GM19238 (cell line): ENCODE measurements at regions not wholly inside any gene's neighbourhood (a gene's known extent, or its start where the extent isn't known, plus 50 kb on each side); places are given as distances from the start of the nearest gene placed in this dataset.
"Not testable (repeated sequence)": the region's sequence is repeated elsewhere in the genome, so short reads cannot be mapped to it uniquely, and the experiment has no call there.

Source experiments
- DNase-seq: peaks from one replicate; pipeline ENCODE4 v3.0.0; 2011; ENCODE audit warnings: low spot score; ENCODE audit not compliant: insufficient read length

DNA sequence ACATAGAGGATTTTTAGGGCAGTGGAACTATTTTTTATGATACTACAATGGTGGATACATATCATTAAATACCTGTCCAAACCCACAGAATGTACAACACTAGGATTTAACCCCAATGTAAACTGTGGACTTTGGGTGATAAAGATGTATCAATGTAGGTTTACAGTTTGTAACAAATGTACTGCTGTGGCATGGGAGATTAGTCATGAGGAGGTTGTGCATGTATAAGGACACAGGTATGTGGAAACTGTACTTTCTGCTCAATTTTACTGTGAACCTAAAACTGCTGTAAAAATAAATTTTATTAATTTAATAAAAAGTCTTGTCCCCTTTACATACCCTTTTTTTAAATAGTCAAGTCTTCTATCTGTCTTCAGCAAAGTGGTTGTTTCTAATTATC, 322.5 kb upstream of the EPHA3 start:
- DNase-seq = no peak

- DNase-seq = no peak
These were observed 321.6 kb upstream of the EPHA3 start for GRCh38 chr3:88785841-88786240.

GRCh38 chr3:88795503-88795902, 311.9 kb upstream of the EPHA3 start:
- DNase-seq = no peak

- no peak for DNase-seq
These were observed 299.8 kb upstream of the EPHA3 start for GRCh38 chr3:88807491-88808105.

- no peak for DNase-seq
These were observed 297.4 kb upstream of the EPHA3 start for GRCh38 chr3:88809993-88810392.

DNA sequence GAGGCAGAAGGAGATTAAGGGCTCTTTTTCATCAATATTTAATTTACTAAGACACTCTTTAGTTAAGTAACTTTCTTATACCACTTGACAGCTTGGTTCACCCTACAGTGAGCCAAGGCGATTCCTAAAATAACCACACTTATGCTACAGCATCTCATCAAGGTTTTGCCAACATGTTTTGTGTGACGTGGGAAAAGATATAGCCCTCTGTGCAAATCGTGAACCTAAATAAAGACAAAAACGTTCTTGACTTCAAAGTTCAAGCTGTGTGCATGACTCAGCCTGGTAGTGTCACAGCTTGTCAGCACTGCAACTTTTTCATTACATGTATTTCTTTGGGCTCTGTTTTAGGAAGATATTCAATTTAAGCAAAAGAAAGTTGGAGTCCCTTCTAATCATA, 297.0 kb upstream of the EPHA3 start:
- DNase-seq = no peak

GRCh38 chr3:88811096-88811495, 296.3 kb upstream of the EPHA3 start:
- no peak for DNase-seq

GRCh38 chr3:88812576-88812975, 294.8 kb upstream of the EPHA3 start:
- DNase-seq = no peak

- DNase-seq = no peak
These were observed 291.0 kb upstream of the EPHA3 start for GRCh38 chr3:88816445-88816844.

DNA sequence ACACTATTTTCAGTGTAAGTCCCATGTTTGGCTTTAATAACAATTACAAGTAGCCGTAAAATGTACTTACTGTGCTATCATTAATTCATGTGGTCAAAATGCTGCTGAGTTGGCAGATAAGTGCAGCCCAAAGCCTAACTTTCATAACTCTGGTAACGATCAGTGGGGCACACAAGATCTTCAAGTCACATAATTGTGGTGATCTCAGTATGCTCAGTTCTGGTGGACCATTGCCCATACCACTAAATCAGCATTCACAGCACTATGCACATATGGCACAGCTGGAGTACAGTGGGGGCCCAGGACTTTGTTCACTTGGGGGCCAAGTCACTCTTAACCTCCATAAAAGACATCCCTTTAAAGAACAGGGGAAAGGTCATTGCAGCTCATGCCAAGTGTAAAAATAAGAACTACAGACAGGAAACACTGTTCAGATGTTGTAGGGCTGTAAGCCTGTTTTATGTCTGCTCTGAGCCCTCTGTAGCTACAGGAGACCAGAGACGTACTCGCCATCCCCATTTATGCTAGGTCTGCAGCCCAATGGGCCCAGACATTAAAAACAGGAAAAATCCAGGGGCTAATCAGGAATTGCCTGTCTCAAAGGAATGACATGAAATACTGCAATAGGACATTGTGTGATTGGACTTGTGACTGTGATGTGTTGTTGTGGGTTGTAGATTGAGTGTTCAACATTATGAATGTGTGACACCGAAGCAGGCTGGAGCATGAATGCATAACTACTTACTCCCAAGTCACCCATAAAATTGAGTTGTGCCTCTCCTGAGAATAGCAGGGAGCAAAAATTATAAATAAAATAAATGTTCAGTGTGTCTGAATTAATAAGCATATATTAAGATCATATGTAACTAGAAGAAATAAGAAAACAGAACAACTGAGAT, 282.5 kb upstream of the EPHA3 start:
- no peak for DNase-seq

DNA sequence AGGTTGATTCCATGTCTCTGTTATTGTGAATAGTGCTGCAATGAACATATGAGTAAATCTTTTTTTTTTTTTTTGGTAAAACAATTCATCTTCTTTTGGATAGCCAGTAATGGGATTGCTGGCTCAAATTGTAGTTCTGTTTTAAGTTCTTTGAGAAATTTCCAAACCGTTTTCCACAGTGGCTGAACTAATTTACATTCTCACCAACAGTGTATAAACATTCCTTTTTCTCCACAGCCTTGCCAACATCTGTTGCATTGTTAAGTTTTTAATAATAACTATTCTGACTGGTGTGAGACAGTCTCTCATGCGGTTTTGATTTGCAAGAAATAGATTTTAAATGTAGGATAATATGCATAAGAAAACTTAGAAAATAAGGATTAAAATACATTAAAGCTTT, 279.0 kb upstream of the EPHA3 start:
- DNase-seq = no peak

DNA sequence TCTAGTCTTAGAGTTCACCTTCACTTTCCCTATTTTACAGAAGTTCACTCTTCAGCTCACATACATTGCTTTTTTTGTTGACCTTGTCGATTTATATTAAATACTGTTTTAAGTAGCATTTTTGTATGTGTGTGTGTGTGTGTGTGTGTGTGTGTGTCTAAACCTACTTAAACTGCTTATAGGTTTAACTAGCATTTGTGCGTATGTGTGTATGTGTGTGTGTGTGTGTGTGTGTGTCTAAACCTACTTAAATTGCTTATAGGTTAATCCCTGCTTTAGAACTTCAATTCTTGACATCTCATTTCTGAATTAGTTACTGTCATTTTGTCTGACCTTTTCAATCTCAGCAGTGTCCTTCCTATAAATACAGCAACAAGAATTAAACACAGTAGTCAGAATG, 254.8 kb upstream of the EPHA3 start:
- DNase-seq = no peak

DNA sequence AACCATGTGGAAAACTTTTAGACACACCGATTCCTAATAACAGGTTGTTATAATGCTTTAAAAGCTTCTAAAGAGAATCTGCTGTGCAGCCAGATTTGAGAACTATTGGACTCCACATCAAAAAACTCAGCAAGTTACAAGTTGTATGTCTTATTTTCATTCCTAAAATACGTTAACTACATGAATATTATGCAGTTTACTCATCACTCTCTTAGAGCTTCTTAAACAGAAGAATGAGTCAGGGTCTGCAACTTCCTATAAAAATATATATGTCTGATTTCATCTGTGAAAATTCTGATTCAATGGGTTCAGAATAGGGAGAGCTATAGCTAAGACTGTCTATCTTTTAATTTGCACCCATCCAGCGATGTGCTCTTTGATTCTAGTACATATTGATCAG, 244.2 kb upstream of the EPHA3 start:
- no peak for DNase-seq

DNA sequence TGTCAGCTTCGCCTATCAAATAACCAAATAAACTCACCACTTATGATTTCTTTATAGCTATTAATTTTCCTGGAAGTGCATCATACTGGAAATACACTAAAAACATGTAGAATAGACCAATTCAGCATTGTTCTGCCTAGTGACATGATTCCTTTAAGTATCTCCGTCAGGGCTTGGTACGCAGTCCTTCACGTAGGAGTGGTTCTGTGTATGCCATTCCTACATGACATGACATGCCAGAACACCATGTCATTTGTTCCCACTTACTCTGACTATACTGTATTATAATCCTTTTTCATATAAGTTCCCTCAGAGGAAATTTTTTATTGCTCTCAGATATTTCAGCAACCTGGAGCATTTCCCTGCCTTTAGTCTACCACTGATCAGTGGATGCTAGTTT, 230.7 kb upstream of the EPHA3 start:
- no peak for DNase-seq

- no peak for DNase-seq
These were observed 227.5 kb upstream of the EPHA3 start for GRCh38 chr3:88879905-88880304.

- DNase-seq = no peak
These were observed 225.3 kb upstream of the EPHA3 start for GRCh38 chr3:88882121-88882520.

- DNase-seq = not testable (repeated sequence)
These were observed 220.8 kb upstream of the EPHA3 start for GRCh38 chr3:88886624-88887023.

- no peak for DNase-seq
These were observed 211.4 kb upstream of the EPHA3 start for GRCh38 chr3:88896026-88896425.

GRCh38 chr3:88912294-88912877, 195.0 kb upstream of the EPHA3 start:
- no peak for DNase-seq

DNA sequence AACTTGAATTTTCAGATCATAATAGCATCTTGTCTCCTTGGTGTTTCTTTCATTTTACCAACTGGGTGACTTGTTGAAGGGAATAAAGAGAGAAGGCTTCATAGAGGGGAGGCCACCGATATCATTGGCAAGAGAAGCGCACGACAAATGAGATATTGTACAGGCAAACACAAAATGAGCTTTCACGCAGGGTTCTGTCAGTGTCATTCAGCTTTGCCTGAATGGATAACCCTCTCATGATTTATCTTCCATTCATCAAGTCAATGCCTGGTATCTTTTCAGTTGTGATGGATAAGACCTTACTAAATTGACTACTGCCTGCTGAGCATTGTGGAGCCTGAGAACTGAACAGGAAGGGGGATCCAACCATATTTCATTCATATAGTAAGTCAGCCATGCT, 188.6 kb upstream of the EPHA3 start:
- no peak for DNase-seq

DNA sequence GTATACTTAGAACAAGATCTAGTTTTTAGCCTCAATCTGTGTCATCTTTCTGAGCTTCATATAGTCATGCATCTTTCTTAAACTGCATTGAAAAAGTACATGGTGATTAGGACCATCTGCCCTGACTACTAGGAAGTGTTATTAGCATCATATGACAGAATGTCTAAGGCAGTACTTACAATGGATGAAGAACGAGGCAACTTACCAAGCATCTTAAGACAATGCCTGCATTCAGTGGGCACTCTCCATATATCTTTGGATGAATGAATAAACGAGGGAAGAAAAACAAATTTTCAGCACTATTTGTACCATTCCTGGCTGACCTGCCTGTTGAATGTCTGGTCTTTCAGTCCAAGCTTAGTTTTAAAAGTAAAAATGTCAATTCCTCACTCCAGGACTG, 185.4 kb upstream of the EPHA3 start:
- no peak for DNase-seq

DNA sequence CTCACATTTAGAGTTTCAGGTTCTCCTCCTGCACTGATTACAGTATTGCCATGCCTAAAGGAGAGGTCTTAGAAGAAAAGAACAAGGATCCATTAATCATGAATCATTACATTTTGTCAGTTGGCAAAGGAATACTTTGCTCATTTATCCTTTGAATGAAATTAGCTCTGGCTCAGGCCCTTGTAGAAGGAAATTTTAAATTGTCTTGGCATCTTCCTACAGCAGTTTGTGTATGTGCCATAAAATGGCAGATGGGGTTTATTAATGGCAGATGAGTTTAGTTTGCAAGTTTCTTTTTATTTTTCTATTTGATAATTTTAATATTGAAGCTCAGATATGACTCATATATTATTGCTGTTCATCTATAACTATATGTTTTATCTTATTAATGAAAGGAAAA, 181.2 kb upstream of the EPHA3 start:
- no peak for DNase-seq

GRCh38 chr3:88930611-88931010, 176.8 kb upstream of the EPHA3 start:
- no peak for DNase-seq
